ENCODE measurements at regions not wholly inside any gene's neighbourhood (a gene's known extent, or its start where the extent isn't known, plus 50 kb on each side); places are given as distances from the start of the nearest gene placed in this dataset.

- TF ChIP-seq, protein P1, sequence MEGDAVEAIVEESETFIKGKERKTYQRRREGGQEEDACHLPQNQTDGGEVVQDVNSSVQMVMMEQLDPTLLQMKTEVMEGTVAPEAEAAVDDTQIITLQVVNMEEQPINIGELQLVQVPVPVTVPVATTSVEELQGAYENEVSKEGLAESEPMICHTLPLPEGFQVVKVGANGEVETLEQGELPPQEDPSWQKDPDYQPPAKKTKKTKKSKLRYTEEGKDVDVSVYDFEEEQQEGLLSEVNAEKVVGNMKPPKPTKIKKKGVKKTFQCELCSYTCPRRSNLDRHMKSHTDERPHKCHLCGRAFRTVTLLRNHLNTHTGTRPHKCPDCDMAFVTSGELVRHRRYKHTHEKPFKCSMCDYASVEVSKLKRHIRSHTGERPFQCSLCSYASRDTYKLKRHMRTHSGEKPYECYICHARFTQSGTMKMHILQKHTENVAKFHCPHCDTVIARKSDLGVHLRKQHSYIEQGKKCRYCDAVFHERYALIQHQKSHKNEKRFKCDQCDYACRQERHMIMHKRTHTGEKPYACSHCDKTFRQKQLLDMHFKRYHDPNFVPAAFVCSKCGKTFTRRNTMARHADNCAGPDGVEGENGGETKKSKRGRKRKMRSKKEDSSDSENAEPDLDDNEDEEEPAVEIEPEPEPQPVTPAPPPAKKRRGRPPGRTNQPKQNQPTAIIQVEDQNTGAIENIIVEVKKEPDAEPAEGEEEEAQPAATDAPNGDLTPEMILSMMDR (IDR thresholded peaks at IDR 0.05), result no peak
- no peak for TF ChIP-seq EP300 (IDR thresholded peaks at IDR 0.05)
- no peak for TF ChIP-seq POLR2AphosphoS5 (IDR thresholded peaks at IDR 0.05)
- TF ChIP-seq POLR2A (IDR thresholded peaks at IDR 0.05; ENCODE audit: low read depth), result no peak
Measured at GRCh38 chr12:3366451-3367110, 124.4 kb upstream of the PRMT8 start.

Data from esophagus muscularis mucosa (tissue), 4 donors.